ENCODE measurements at regions not wholly inside any gene's neighbourhood (a gene's known extent, or its start where the extent isn't known, plus 50 kb on each side); places are given as distances from the start of the nearest gene placed in this dataset.
"Not testable (repeated sequence)": the region's sequence is repeated elsewhere in the genome, so short reads cannot be mapped to it uniquely, and the experiment has no call there.

DNA sequence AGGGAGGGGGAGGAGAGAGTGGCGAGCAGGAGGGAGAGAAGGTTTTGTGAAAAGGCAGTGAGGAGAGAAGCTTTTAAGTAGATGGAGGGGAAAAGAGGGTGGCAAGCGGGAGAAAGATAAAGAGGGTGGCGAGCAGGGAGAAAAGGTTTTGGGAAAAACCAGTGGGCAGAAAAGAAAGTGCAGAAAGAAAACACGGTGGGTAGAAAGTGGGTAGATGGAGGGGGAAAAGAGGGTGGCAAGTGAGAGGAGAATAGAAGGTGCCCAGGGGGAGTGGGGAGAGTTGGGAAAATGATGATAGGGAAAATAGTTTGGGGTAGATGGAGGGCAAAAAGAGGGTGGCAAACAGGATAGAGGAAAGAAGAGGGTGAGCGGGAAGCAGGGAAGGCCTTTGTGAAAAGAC, 69.1 kb upstream of the THOC3 start:
- intact Hi-C loops (cut with DNase I); DNase-seq; H3K27ac ChIP-seq; H3K36me3 ChIP-seq; ATAC-seq; H3K27me3 ChIP-seq; H3K9me3 ChIP-seq; H3K4me3 ChIP-seq; H3K4me1 ChIP-seq: not testable (repeated sequence)
- WGBS, 4 donors, result 74 to 84% (median 82%) methylated on average over 5 of the region's 5 CpGs

DNA sequence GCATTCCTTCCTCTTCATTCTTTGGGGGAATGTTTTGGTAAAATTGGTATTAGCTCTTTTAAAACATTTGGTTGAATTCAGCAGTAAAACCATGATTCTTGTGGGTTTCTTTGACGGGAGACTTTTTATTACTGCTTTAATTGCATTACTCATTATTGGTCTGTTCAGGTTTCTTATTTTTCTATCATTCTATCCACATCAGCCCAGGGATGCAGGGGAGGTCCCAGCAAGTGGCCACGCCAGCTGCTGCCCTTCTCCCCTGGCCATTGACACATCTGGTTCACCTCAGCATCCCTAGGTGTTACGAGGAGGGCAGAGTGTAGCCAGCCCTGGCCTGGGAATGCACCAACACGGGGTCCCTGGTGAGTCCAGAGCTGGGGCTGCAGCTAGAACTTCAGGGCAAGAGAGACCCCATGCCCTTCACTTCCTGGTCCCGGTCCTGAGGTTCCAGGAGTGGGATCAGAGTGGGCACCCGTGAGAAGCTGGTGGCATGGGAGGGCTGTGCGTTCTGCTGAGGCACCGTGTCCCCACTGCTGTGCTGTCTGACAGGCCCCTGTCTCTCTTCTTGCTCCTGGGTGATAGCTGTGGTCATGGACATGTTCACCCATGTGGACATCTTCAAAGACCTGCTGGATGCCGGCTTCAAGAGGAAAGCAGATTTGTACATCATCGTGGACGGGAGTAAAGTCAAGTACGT, 72.1 kb upstream of the THOC3 start:
- H3K36me3 ChIP-seq; H3K4me1 ChIP-seq; H3K27ac ChIP-seq; DNase-seq; H3K27me3 ChIP-seq; H3K4me3 ChIP-seq; intact Hi-C loops (cut with DNase I); H3K9me3 ChIP-seq: not testable (repeated sequence)
- WGBS, 4 donors, result 81 to 87% (median 83%) methylated on average over 11 to 12 of the region's 12 CpGs
- peak in 1 of 4 donors; percentile 14 for ATAC-seq

DNA sequence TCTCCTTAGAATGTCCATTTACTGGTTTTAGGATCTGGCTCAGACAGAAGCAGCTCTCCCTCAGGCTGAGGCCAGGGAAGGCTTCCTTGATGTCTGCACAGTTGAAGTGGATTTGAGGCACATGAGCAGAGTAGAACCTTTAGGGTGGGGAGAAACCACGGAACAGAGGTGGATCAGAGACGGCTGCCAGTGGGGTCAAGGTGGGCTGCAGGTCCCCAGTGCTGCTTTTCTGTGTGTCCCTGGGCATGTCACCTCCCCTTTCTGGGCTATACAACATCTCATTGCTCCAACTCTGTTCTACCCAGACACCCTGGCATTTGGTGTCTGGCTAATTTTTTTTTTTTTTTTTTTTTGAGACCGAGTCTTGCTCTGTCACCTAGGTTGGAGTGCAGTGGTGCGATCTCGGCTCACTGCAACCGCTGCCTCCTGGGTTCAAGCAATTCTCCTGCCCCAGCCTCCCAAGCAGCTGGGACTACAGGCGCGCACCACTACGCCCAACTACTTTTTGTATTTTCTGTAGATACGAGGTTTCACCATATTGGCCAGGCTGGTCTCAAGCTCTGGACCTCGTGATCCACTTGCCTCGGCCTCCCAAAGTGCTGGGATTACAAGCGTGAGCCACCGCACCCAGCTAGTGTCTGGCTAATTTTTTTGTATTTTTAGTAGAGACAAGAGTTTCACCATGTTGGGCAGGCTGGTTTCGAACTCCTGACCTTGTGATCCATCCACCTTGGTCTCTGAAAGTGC, 73.3 kb upstream of the THOC3 start:
- 86 to 91% (median 90%) methylated on average over 15 of the region's 15 CpGs for WGBS, 4 donors
- H3K9me3 ChIP-seq; H3K27me3 ChIP-seq; H3K4me3 ChIP-seq; H3K27ac ChIP-seq; H3K4me1 ChIP-seq; intact Hi-C loops (cut with DNase I); H3K36me3 ChIP-seq: not testable (repeated sequence)
- ATAC-seq, result peak in 2 of 4 donors; percentile 6 to 16
- DNase-seq, result peak in 1 of 5 donors; percentile 32

DNA sequence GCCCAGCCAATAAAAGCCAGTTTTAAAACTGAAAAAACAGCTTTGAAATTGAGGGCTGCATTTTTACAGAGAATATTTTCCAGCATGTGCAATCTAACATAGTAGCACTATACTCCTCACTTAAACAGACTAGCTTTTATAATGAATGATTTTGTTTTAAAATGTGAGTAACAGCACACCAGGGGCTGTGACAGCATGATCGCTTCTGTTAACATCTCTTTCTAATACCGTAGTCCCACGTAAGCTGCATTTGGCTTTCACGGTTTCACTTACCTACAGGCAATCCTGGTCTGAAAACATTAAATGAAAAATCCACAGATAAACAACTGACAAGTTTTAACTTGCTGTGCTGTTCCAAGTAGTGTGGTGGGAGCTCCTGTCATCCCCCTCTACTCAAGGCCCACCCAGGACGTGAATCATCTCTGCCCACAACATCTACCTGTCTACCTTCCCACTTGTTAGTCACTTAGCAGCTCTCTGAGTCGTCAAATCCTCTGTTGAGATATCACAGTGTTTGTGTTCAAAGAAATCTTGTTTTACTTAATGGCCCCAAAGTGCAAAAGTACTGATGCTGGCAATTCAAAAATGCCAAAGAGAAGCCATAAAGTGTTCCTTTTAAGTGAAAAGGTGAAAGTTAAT, 74.0 kb upstream of the THOC3 start:
- intact Hi-C loops (cut with DNase I); H3K36me3 ChIP-seq: not testable (repeated sequence)
- 77 to 79% (median 78%) methylated on average over 6 of the region's 6 CpGs for whole genome bisulfite sequencing, 4 donors

DNA sequence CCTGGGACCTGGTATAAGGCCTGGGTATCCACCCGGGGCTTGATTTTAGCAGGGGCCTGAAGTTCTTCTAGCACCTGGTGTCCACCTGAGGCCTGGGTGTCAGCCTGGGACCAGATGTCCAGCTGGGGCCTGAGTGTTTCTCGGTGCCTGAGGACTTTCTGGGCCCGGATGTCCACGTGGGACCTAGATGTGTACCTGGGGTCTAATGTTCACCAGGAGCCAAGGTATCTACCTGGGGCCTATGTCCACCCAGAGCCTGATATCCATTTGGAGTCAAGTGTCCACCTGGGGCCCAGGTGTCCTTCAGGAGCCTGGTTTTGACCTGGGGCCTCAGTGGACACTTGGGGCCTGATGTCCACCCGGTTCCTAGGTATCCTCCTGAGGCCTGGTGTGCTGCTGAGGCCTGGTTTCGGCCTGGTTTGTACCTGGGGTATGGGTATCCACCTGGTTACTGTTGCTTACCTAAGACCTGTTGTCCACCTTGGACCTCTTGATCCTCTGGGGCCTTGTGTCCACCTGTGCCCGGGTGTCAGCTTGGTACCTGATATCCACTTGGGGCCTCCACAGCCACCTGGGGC, 75.2 kb upstream of the THOC3 start:
- DNase-seq, result peak in 1 of 5 donors; percentile 37
- WGBS, 4 donors, result 81 to 91% (median 82%) methylated on average over 7 of the region's 7 CpGs

More for the DNA sequence above, 74.0 kb upstream of the THOC3 start:
- DNase-seq, ATAC-seq, H3K27me3 ChIP-seq, H3K4me1 ChIP-seq, H3K4me3 ChIP-seq, H3K9me3 ChIP-seq, H3K27ac ChIP-seq: not testable (repeated sequence)

DNA sequence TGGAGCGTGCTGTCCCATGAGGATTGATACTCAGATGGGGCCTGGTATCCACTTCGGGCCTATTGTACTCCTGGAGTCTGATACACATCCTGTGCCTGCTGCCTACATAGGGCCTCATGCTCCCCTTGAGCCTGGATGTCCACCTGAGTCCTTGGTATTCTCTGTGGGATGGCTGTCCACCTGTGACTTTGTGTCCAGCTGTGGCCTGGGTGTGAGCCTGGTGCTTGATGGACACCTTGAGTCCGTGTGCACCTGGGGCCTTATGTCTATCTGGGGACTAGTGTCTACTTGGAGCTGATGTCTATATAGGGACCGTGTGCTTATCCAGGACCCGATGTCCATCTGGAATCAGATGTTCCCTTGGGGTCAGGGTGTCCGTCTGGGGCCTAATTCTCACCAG, 75.9 kb upstream of the THOC3 start:
- H3K27ac ChIP-seq; H3K9me3 ChIP-seq; H3K4me1 ChIP-seq; H3K27me3 ChIP-seq; H3K4me3 ChIP-seq; DNase-seq; intact Hi-C loops (cut with DNase I); H3K36me3 ChIP-seq: not testable (repeated sequence)
- ATAC-seq, result peak in 1 of 4 donors; percentile 18
- 84 to 87% (median 85%) methylated on average over 3 to 6 of the region's 6 CpGs for WGBS, 4 donors

More for the DNA sequence above, 75.2 kb upstream of the THOC3 start:
- H3K4me3 ChIP-seq; H3K27me3 ChIP-seq; H3K27ac ChIP-seq; H3K36me3 ChIP-seq; H3K9me3 ChIP-seq; H3K4me1 ChIP-seq; intact Hi-C loops (cut with DNase I): not testable (repeated sequence)
- ATAC-seq, result peak in 1 of 4 donors; percentile 11

DNA sequence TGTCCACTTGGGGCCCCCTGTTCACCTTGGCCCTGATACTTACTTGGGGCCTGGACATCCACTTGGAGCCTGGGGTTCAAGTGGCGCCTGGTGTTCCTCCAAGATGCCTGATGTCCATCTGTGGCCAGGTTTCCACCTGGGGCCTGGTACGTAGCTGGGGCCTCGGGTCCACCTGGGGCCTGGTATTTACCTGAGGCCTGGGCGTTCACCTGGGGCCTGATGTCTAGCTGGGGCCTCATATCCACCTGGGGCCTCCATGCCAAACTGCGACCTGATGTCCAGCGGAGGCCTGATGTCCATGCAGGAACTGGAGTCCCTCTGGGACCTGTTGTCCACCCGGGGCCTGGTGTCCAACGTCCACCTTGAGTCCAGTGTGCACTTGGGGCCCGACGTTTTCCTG, 76.3 kb upstream of the THOC3 start:
- H3K27ac ChIP-seq; H3K9me3 ChIP-seq; H3K36me3 ChIP-seq; H3K4me1 ChIP-seq; H3K4me3 ChIP-seq; intact Hi-C loops (cut with DNase I); DNase-seq; H3K27me3 ChIP-seq; ATAC-seq: not testable (repeated sequence)
- 80 to 90% (median 89%) methylated on average over 2 to 7 of the region's 10 CpGs; no CpG with 5 or more reads in 1 of the 4 donors for WGBS, 4 donors

DNA sequence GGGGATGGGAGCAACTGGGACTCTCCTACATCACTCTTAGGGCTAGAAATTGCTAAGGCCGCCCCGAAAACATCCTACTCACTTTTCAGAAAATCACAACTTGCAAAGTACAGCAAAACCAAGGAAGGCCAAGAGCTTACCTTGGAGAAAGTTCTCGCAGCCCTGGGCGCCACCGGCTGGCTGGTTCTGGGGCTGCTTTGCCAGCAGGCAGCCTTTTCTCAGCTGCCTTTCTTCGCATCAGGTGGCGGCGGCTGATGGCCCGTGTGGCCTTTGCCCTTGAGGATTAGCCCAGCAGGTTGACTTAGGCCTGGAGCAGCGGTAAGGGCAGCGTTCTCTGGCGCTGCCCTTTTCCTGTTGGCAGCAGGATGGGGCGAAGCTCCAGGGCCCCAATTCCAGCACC, 77.3 kb upstream of the THOC3 start:
- DNase-seq; ATAC-seq; H3K27me3 ChIP-seq; H3K36me3 ChIP-seq; H3K4me3 ChIP-seq; intact Hi-C loops (cut with DNase I); H3K4me1 ChIP-seq; H3K27ac ChIP-seq; H3K9me3 ChIP-seq: not testable (repeated sequence)
- 68 to 85% (median 77%) methylated on average over 6 to 11 of the region's 13 CpGs; no CpG with 5 or more reads in 1 of the 4 donors for WGBS, 4 donors

DNA sequence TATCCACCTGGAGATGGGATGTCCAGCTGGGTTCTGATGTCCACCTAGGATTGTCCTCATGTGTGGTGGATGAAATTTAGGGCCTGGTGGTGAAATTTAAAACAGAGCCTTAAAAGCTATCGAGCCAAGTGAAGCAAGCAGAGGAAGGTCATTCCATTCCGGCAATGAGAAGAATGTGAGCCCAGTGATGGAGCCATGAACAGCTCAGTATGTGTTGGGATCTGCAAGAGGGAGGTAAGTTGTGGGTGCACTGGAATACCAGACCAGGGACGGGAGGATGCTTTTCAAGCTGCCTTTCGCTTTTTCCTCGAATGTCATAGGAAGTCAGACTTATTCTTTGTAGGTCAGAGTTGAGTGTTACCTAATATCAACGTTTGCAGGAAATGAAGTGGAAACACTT, 80.6 kb upstream of the THOC3 start:
- H3K36me3 ChIP-seq; DNase-seq; H3K4me1 ChIP-seq; H3K4me3 ChIP-seq; H3K27me3 ChIP-seq; H3K27ac ChIP-seq; intact Hi-C loops (cut with DNase I); ATAC-seq; H3K9me3 ChIP-seq: not testable (repeated sequence)
- WGBS, 4 donors, result 71 to 85% (median 79%) methylated on average over 6 of the region's 6 CpGs

DNA sequence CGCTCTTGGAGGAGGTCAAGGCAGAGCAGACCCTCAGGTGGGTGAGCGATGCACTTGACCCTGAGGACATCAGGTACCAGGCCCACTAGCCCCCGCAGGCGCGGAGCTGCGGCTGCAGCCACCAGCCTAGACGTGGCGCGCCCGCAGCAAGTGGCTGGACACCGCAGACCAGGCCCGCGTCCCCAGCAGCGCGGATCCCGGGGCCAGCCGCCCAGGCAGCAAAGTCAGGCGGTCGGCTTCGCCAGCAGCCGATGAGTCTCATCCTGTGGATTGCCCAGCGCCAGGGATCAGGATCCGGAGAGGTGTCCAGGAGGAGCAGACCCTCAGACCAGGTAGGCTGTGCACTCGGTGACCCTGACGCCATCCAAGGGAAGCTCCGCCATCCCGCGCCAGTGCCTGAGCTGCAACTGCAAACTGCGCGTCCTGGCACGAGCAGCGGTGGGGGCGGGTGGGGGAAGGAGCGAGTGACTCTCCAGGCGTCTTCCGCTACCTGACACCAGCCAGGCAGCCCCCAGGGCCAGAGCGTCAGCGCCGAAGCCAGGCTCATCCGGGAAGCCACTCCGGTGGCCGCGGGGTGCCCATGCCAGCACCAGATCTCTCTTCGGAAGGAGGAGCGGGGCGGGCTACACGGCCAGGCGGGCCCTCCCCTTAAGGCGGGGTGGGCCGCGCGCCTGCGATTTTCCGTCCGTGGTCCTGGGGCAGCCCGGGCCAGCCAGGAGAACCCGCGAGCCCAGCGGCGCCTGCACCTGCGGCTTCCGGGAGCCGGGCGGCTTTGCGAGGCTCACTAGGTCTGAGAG, 92.6 kb upstream of the THOC3 start:
- H3K9me3 ChIP-seq; H3K27ac ChIP-seq; H3K4me1 ChIP-seq; intact Hi-C loops (cut with DNase I); DNase-seq; H3K36me3 ChIP-seq; H3K27me3 ChIP-seq: not testable (repeated sequence)
- peak in 3 of 4 donors; percentile 50 to 79 (median 50) for ATAC-seq
- peak overlapping the region in 2 of 12 donors; percentile 24 to 34 for H3K4me3 ChIP-seq
- WGBS, 4 donors, result 0 to 7% (median 2%) methylated on average over 11 to 19 of the region's 65 CpGs; no CpG with 5 or more reads in 1 of the 4 donors
